Neural progenitor cell (in vitro differentiated cells): ENCODE measurements at regions not wholly inside any gene's neighbourhood (a gene's known extent, or its start where the extent isn't known, plus 50 kb on each side); places are given as distances from the start of the nearest gene placed in this dataset.

Source experiments
- DNase-seq: peaks from one replicate; pipeline ENCODE4 v3.0.0-alpha.2; 2016; ENCODE audit warnings: low spot score
- H2AFZ ChIP-seq: fragments of 200-600 bp; sonication (generic); replicated peaks from 2 replicates; pipeline ENCODE4 v1.6.1; 2016; ENCODE audit warnings: antibody characterized with exemption
- H3F3A ChIP-seq: fragments of 200-600 bp; sonication (generic); 2 replicates; pipeline ENCODE4 v1.6.1; 2016; ENCODE audit warnings: antibody characterized with exemption, low read depth
- H3K27ac ChIP-seq: fragments of 200-600 bp; sonication (generic); 2 replicates; pipeline ENCODE4 v1.5.1; 2016; ENCODE audit warnings: mild to moderate bottlenecking
- H3K27me3 ChIP-seq: fragments of 200-600 bp; sonication (generic); 2 replicates; pipeline ENCODE4 v1.6.1; 2016; ENCODE audit warnings: mild to moderate bottlenecking, moderate library complexity
- H3K36me3 ChIP-seq: fragments of 200-600 bp; sonication (generic); 2 replicates; pipeline ENCODE4 v1.5.1; 2016
- H3K4me1 ChIP-seq: fragments of 200-600 bp; sonication (generic); 2 replicates; pipeline ENCODE4 v1.6.1; 2016; ENCODE audit warnings: mixed run types
- H3K4me2 ChIP-seq: fragments of 200-600 bp; sonication (generic); 2 replicates; pipeline ENCODE4 v1.6.1; 2016
- H3K4me3 ChIP-seq: fragments of 200-600 bp; sonication (generic); 2 replicates; pipeline ENCODE4 v1.5.1; 2016
- H3K79me2 ChIP-seq: fragments of 200-600 bp; sonication (generic); 2 replicates; pipeline ENCODE4 v1.6.1; 2016; ENCODE audit warnings: low read depth
- H3K9ac ChIP-seq: fragments of 200-600 bp; sonication (generic); 2 replicates; pipeline ENCODE4 v1.6.1; 2016
- H3K9me3 ChIP-seq: fragments of 200-600 bp; sonication (generic); 2 replicates; pipeline ENCODE4 v1.5.1; 2016; ENCODE audit warnings: low read depth
- H4K20me1 ChIP-seq: fragments of 200-600 bp; sonication (generic); 2 replicates; pipeline ENCODE4 v1.6.1; 2016; ENCODE audit warnings: low read depth
- H3K27ac Mint-ChIP-seq: 3 replicates; pipeline ENCODE4 v1.8.0; 2021; ENCODE audit warnings: mixed read lengths
- H3K27me3 Mint-ChIP-seq: 2 replicates; pipeline ENCODE4 v1.8.0; 2022; ENCODE audit warnings: low read depth, mild to moderate bottlenecking, inconsistent platforms, moderate library complexity, mixed read lengths; ENCODE audit not compliant: insufficient read depth
- H3K36me3 Mint-ChIP-seq: 3 replicates; pipeline ENCODE4 v1.8.0; 2021; ENCODE audit warnings: mixed read lengths
- H3K4me1 Mint-ChIP-seq: 3 replicates; pipeline ENCODE4 v1.8.0; 2021; ENCODE audit warnings: mixed read lengths
- H3K4me3 Mint-ChIP-seq: 3 replicates; pipeline ENCODE4 v1.8.0; 2021; ENCODE audit warnings: mild to moderate bottlenecking, moderate library complexity, mixed read lengths
- H3K9me3 Mint-ChIP-seq: 3 replicates; pipeline ENCODE4 v1.8.0; 2020; ENCODE audit warnings: mixed read lengths
- EZH2 ChIP-seq: fragments of 200-600 bp; sonication (generic); IDR thresholded peaks from 2 replicates; pipeline ENCODE4 v1.6.1; 2017; ENCODE audit warnings: antibody characterized with exemption, mild to moderate bottlenecking, moderate library complexity
- EZH2phosphoT487 ChIP-seq: fragments of 200-600 bp; sonication (generic); IDR thresholded peaks from 2 replicates; pipeline ENCODE4 v1.6.1; 2017; ENCODE audit warnings: antibody characterized with exemption
- TF ChIP-seq, protein P1 (sequence below): fragments of 200-600 bp; sonication (generic); IDR thresholded peaks from 2 replicates; pipeline ENCODE4 v1.5.1; 2017; ENCODE audit warnings: antibody characterized with exemption, mild to moderate bottlenecking

DNA sequence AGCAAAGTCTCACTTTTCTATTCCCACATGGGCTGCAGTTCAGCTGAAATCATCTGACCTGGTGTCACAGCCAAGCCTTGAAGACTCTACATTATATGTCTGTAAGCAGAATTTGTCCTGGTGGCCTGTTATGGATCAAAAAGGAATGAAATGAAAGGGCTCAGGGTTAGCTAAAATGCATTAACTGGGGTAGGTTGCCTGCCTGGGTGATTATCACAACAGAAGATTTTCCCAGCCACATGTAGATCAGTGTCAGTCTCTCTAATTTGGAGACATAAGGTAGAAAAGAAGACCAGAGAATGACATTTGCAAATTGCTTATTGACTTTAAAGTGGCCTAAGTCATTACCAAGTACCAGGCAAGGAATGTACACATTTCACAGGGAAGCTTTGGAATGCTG is 289.0 kb downstream of the CAAP1 start:
- Histone ChIP-seq H3K27ac (no peak overlapping the region), H3K79me2 (no peaks in the 10 kb centered on the region), H3F3A (peaks cover 18% of the 10 kb centered on the region), H4K20me1 (no peaks in the 10 kb centered on the region), H3K9me3 (no peaks in the 10 kb centered on the region), H3K4me1 (peaks cover 25% of the 10 kb centered on the region), H3K4me3 (no peak overlapping the region), H2AFZ (no peak overlapping the region), H3K4me2 (no peak overlapping the region), H3K27me3 (no peaks in the 10 kb centered on the region), H3K36me3 (no peaks in the 10 kb centered on the region), H3K9ac (no peak overlapping the region)
- H3K27ac Mint-ChIP-seq, result no peak overlapping the region
- peaks cover 22% of the 10 kb centered on the region for H3K4me1 Mint-ChIP-seq
- DNase-seq, result no peak
- no peaks in the 10 kb centered on the region for H3K9me3 Mint-ChIP-seq
- peaks cover 2% of the 10 kb centered on the region for H3K36me3 Mint-ChIP-seq
- TF ChIP-seq EZH2phosphoT487 (no peak), EZH2 (no peak)
- TF ChIP-seq, protein P1, sequence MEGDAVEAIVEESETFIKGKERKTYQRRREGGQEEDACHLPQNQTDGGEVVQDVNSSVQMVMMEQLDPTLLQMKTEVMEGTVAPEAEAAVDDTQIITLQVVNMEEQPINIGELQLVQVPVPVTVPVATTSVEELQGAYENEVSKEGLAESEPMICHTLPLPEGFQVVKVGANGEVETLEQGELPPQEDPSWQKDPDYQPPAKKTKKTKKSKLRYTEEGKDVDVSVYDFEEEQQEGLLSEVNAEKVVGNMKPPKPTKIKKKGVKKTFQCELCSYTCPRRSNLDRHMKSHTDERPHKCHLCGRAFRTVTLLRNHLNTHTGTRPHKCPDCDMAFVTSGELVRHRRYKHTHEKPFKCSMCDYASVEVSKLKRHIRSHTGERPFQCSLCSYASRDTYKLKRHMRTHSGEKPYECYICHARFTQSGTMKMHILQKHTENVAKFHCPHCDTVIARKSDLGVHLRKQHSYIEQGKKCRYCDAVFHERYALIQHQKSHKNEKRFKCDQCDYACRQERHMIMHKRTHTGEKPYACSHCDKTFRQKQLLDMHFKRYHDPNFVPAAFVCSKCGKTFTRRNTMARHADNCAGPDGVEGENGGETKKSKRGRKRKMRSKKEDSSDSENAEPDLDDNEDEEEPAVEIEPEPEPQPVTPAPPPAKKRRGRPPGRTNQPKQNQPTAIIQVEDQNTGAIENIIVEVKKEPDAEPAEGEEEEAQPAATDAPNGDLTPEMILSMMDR, result no peak
- no peaks in the 10 kb centered on the region for H3K27me3 Mint-ChIP-seq
- no peak overlapping the region for H3K4me3 Mint-ChIP-seq

DNA sequence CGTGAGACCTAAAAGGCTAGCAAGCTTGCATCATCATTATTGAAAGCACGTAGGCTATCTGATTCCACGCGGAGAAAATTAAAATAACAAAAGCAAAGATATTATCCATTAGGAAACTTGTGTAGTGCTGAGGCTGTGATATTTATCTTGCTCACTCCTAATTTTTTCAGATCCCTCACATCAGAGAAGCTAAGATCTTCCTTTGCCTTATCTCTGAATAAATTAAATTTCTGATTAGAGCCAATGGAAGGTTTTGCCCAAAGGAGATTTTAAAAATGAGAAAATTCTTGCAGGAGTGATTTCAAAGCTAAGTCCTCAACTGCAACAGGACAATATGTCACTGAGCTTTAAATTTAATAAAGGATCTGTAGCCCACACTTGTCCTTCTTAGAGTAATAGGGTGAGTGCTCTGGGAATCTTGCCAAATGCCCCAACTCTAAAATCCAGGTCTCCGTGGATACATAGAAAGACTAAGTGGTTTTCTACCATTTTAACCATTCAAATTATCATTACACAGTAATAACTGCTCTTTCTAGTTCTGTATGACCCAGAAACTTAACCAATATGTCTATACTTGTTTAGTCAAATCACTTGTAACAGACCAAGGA is 295.0 kb downstream of the CAAP1 start:
- Histone ChIP-seq H3K4me1 (peaks cover 2% of the 10 kb centered on the region), H3K4me2 (no peak overlapping the region), H2AFZ (no peak overlapping the region), H3K9me3 (no peaks in the 10 kb centered on the region), H3K27me3 (no peaks in the 10 kb centered on the region), H4K20me1 (no peaks in the 10 kb centered on the region), H3K4me3 (no peak overlapping the region), H3K79me2 (no peaks in the 10 kb centered on the region), H3K9ac (no peak overlapping the region), H3F3A (no peaks in the 10 kb centered on the region), H3K36me3 (no peaks in the 10 kb centered on the region), H3K27ac (no peak overlapping the region)
- TF ChIP-seq EZH2phosphoT487, result no peak
- no peak for TF ChIP-seq EZH2
- TF ChIP-seq, protein P1, result no peak
- no peak overlapping the region for H3K4me3 Mint-ChIP-seq
- no peaks in the 10 kb centered on the region for H3K36me3 Mint-ChIP-seq
- no peak for DNase-seq
- H3K27ac Mint-ChIP-seq, result no peak overlapping the region
- peaks cover under 1% of the 10 kb centered on the region for H3K4me1 Mint-ChIP-seq
- peaks cover 4% of the 10 kb centered on the region for H3K9me3 Mint-ChIP-seq
- H3K27me3 Mint-ChIP-seq, result peaks cover 4% of the 10 kb centered on the region

DNA sequence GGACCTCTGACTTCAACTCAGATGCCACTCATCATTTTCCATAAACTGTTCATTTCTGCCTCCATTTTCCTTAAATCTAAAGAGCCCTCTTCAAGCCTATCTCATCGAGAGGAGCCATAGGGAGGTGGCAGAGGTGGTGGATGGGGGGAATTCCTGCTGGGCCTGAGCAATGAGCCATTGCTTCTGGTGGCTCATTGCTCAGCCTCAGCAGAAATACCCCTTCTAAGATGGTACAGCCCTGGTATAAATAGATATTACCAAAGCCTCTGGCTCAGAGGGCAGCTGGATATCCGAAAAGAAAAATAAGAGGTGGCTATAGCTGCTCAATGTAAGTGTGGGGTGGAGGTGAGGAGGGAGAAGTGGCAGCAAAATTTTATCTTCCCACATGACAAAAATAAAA is 313.5 kb downstream of the CAAP1 start:
- Mint-ChIP-seq H3K4me3 (no peak overlapping the region), H3K27me3 (no peaks in the 10 kb centered on the region), H3K36me3 (no peaks in the 10 kb centered on the region), H3K9me3 (no peaks in the 10 kb centered on the region), H3K4me1 (no peaks in the 10 kb centered on the region), H3K27ac (no peak overlapping the region)
- TF ChIP-seq EZH2phosphoT487 (no peak), EZH2 (no peak)
- TF ChIP-seq, protein P1, result no peak
- H3K79me2 ChIP-seq, result no peaks in the 10 kb centered on the region
- H2AFZ ChIP-seq, result no peak overlapping the region
- H3K36me3 ChIP-seq, result no peaks in the 10 kb centered on the region
- no peaks in the 10 kb centered on the region for H3F3A ChIP-seq
- no peak for DNase-seq
- H4K20me1 ChIP-seq, result no peaks in the 10 kb centered on the region
- H3K4me1 ChIP-seq, result no peaks in the 10 kb centered on the region
- H3K9ac ChIP-seq, result no peak overlapping the region
- no peak overlapping the region for H3K4me3 ChIP-seq
- no peak overlapping the region for H3K4me2 ChIP-seq
- H3K27ac ChIP-seq, result no peak overlapping the region
- no peaks in the 10 kb centered on the region for H3K27me3 ChIP-seq
- no peaks in the 10 kb centered on the region for H3K9me3 ChIP-seq
